22Rv1 (cell line): ENCODE measurements at regions not wholly inside any gene's neighbourhood (a gene's known extent, or its start where the extent isn't known, plus 50 kb on each side); places are given as distances from the start of the nearest gene placed in this dataset.

Source experiments
- ZFX ChIP-seq: fragments of 450-650 bp; IDR thresholded peaks from 2 replicates; pipeline ENCODE4 v1.6.1; 2017; ENCODE audit warnings: antibody characterized with exemption, borderline replicate concordance
- TF ChIP-seq, protein P1 (sequence below): fragments of 450-650 bp; IDR thresholded peaks from 2 replicates; pipeline ENCODE4 v1.5.1; 2017; ENCODE audit warnings: mild to moderate bottlenecking

DNA sequence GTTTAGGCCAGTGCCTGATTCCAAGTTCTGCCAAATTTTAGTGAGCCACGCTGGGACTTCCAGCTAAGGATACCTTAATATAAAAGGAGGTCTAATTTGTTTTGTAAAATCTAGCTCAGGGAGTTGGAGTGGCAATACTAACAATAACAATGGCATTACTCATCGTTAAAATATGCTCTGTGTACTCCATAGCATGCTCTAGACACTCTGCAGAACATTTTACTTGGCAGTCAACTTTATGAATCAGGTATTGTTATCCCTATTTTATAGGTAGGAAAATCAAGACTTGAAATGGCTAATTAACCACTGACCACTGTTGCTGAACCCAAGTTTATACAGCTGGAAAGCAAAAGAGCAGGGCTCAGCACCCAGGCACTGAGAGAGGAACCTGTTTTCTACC is 485.0 kb upstream of the KIRREL3 start:
- TF ChIP-seq, protein P1, sequence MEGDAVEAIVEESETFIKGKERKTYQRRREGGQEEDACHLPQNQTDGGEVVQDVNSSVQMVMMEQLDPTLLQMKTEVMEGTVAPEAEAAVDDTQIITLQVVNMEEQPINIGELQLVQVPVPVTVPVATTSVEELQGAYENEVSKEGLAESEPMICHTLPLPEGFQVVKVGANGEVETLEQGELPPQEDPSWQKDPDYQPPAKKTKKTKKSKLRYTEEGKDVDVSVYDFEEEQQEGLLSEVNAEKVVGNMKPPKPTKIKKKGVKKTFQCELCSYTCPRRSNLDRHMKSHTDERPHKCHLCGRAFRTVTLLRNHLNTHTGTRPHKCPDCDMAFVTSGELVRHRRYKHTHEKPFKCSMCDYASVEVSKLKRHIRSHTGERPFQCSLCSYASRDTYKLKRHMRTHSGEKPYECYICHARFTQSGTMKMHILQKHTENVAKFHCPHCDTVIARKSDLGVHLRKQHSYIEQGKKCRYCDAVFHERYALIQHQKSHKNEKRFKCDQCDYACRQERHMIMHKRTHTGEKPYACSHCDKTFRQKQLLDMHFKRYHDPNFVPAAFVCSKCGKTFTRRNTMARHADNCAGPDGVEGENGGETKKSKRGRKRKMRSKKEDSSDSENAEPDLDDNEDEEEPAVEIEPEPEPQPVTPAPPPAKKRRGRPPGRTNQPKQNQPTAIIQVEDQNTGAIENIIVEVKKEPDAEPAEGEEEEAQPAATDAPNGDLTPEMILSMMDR: no peak
- no peak for TF ChIP-seq ZFX
